ENCODE measurements at regions not wholly inside any gene's neighbourhood (a gene's known extent, or its start where the extent isn't known, plus 50 kb on each side); places are given as distances from the start of the nearest gene placed in this dataset.

DNA sequence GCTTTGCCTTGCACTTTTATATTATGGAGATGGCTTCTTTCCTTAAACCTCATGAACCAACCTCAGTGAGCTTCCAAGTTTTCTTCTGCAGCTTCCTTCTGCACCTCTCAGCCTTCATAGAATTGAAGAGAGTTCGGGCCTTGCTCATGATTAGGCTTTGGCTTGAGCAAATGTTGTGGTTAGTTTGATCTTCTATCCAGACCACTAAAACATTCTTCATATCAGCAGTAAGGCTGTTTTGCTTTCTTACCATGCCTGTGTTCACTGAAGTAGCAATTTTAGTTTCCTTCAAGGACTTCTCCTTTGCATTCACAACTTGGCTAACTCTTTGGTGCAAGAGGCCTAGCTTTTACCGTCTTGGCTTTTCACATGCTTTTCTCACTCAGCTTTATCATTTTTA, 125.4 kb downstream of the SNAPC1 start:
- TF ChIP-seq, protein P1, sequence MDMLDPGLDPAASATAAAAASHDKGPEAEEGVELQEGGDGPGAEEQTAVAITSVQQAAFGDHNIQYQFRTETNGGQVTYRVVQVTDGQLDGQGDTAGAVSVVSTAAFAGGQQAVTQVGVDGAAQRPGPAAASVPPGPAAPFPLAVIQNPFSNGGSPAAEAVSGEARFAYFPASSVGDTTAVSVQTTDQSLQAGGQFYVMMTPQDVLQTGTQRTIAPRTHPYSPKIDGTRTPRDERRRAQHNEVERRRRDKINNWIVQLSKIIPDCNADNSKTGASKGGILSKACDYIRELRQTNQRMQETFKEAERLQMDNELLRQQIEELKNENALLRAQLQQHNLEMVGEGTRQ (IDR thresholded peaks at IDR 0.05; ENCODE audit: low read depth, low read length), result no peak
- TF ChIP-seq, protein P2, sequence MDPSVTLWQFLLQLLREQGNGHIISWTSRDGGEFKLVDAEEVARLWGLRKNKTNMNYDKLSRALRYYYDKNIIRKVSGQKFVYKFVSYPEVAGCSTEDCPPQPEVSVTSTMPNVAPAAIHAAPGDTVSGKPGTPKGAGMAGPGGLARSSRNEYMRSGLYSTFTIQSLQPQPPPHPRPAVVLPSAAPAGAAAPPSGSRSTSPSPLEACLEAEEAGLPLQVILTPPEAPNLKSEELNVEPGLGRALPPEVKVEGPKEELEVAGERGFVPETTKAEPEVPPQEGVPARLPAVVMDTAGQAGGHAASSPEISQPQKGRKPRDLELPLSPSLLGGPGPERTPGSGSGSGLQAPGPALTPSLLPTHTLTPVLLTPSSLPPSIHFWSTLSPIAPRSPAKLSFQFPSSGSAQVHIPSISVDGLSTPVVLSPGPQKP (IDR thresholded peaks at IDR 0.05; ENCODE audit: borderline replicate concordance, low read depth, low read length), result no peak
- TF ChIP-seq SMC3 (IDR thresholded peaks at IDR 0.05; ENCODE audit: low read depth, low read length) (no peak), POLR2A (IDR thresholded peaks at IDR 0.05; ENCODE audit: low read depth, low read length) (no peak), MXI1 (IDR thresholded peaks at IDR 0.05; ENCODE audit: borderline replicate concordance, low read depth, low read length) (no peak), MAZ (IDR thresholded peaks at IDR 0.05; ENCODE audit: borderline replicate concordance, low read depth, low read length) (no peak), CTCF (conservative IDR thresholded peaks at IDR 0.05; ENCODE audit: low read depth, low read length) (no peak), NFE2L2 (IDR thresholded peaks at IDR 0.05; ENCODE audit: low read depth, low read length) (no peak)

All from IMR-90 (cell line).